ENCODE measurements at regions not wholly inside any gene's neighbourhood (a gene's known extent, or its start where the extent isn't known, plus 50 kb on each side); places are given as distances from the start of the nearest gene placed in this dataset.

DNA sequence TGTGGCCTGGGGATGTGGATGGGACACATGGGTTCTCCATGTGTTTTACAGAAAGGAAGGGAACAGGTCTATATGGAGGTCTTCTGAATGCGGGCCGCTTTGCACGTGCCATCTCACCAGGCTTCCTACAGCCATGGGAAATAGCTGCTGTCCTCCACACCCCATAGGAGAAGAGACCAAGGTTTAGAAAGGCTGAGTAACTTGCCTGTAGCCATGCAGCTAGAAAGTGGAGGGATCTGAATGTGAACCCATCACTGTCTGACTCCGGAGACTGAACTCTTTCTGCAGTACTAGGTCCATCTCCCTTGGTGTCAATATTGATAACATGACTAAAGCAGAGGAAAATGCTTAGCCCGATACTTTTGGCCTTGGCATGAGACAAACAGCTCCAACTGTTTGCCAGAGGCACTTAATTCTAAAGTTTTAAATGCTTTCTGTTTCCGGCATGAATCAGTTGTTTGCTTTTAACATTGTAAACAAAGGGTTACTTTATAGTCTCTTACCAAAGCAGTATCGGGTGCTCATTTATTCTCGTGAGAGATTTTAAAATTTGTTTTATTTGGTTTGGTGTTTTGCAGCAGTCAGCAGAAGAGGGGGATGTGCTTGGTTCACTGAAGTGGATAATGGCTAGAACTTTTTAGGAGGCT is 64.8 kb upstream of the LOXL4 start:
- no peak for DNase-seq (ENCODE audit: low read depth in 4 of 4, low spot score in 2 of 4)

DNA sequence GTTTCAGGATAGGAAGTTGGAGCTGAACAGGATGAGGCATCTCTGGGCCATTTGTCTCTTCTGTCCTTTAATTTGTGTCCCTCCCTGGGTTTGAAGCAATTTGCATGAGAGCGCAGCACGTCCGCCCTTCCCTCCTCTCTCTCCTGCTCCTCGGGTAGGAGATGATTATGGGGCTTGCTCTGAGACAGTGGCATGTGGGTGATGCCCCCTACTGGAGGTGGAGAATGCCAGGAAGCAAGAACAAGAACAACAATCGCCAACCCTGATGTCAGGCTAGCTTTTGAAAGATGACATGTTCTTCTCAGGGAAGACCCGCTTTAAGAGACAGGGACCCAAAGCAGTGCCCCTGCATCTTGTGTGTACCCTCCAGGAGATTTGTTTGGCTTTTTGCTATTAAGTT is 63.9 kb upstream of the LOXL4 start:
- DNase-seq (ENCODE audit: low read depth in 4 of 4, low spot score in 2 of 4): no peak

DNA sequence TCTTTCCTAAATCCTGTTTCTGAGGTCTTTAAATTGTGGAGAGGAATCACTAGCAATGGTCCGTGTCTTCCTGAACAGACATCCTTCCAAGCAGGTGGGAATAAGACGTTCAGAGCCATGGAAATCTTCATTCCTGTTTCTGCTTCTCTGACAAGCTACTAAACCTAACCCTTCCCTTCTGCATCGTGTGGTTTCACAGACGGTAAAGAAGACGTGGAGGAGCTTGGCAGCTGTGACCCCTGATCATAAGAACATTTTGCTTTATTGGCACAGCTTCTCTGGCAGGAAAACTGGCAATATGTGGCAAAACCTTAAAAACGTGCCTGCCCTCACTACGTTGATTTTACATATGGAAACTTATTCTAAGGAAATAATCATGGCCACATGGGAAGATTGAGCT is 63.0 kb upstream of the LOXL4 start:
- DNase-seq (ENCODE audit: low read depth in 4 of 4, low spot score in 2 of 4): no peak

DNA sequence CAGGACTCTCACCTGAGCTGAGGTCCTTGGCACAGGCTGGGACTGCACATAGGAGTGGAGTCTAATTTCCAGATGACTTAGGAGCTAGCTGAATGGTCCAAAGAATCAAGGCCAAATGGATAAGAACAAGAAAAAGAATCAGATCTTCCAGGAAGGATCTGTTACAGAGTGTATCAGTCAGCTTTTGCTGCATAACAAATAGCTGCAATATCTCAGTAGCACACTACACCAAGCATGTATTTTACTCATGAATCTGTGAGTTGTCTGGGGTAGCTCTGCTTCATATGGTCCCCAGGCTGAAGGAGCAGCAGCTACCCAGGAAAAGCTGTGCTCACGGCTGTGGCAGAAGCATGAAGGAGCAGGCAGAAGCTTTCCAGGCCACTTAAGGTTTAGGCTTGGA is 60.6 kb upstream of the LOXL4 start:
- DNase-seq (ENCODE audit: low read depth in 4 of 4, low spot score in 2 of 4): no peak

DNA sequence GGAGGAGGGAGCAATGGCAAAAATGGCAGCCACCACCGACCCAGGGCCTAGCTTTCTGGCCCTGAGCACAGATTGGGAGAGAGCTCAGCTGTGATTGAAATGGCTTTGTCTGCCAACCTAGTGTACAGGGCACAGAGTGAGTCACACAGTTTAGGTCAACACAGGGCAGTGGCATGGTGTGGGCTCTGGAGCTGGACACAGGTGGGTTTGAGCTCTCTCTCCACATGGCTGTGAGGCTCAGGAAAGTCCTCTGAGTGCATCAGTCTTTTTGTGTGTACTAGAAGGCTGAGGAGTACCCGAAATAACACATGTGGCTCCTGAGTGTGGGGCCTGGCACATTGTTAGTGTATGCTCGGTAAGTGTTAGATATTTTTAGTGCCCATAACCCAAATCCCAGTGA is 60.2 kb upstream of the LOXL4 start:
- no peak for DNase-seq (ENCODE audit: low read depth in 4 of 4, low spot score in 2 of 4)

DNA sequence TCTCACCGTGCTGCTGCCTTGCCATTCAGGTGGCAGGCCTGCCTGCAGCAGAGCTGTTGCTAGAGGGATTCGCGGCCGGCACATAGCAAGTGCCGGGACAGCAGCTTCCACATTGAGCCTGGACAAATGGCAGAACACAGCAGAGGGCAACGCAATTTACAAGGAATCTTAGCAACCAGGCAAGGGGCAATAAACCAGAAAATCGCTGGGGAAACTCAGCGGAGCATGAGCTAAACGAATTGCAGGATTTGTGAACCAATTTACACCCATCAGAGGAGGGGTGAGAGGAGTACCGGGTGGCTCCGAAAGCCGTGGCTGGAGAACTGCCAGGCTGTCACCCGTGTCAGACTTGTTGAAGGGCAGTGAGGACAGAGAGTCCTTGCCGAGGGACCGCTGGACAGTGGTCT is 58.6 kb upstream of the LOXL4 start:
- peak in 1 of 4 donors; percentile 53 for DNase-seq (ENCODE audit: low read depth in 4 of 4, low spot score in 2 of 4)

DNA sequence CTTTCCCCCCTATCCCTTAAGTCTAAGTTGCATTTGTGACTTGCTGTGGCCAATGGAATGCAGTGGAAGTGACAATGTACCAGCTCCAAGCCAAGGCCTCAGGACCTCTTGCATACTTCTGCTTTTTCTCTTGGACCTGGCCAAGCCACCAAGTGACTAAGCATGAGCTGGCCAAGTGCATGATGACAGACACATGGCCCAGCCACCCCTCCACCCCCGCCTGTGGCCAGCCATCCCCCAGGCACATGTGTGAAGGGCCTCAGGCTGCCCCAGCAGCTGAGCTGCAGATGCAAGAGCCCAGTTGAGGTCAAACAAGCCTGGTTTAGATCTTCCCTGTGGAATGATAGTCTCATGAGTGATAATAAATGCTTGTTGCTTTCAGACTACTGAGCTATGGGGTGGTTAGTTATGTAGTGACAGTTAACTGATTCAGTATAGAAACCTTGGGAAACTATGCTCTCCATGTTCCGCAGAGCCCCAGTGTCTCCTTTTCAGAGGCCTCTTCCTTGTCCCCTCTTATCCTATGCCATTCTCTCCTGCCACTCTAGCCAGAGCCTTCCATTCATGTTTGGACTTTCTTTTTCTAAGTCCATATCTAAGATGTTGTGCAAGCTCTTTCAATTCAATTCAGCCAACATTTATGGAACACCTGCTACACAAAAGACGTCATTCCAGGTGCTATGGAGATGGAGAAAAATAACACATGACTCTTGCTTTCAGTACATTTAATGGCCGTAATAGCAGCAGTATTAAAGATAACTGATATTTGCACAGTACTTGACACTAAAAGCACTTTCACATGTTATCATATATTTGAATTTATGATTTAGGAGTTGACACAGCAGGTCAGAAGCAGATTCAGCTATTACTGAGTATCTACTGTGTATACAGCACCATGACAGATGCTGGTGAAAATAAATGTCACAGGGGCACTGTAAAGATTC is 55.5 kb upstream of the LOXL4 start:
- DNase-seq (ENCODE audit: low read depth in 4 of 4, low spot score in 2 of 4): no peak

DNA sequence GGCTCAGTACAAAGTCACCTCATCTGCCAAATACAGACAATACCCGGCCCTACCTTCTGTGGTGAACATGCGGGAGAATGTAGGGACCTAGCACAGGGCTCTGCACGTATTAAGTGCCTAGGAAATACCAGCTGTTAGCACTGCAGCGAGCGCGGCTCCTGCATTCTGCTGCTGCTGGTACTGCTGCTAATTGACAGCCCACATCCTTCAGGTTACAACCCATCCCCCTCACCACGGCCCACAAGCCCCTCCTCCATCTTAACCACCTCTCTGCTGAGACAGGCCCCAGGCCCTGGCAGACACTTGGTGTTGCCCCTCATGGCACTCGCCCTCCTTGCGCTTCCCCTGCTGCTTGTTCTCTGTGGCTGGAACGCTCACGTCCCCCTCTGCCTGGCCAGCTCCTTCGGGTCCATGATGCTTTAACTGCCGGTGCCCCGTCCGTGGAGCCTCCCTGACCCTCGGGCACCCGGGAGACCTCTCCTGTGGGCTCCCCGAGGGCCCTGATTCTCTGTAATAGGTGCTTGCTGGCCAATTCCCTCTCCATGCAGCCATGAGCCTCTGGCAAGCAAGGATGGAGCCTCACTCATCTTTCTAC is 53.3 kb upstream of the LOXL4 start:
- no peak for DNase-seq (ENCODE audit: low read depth in 4 of 4, low spot score in 2 of 4)

DNA sequence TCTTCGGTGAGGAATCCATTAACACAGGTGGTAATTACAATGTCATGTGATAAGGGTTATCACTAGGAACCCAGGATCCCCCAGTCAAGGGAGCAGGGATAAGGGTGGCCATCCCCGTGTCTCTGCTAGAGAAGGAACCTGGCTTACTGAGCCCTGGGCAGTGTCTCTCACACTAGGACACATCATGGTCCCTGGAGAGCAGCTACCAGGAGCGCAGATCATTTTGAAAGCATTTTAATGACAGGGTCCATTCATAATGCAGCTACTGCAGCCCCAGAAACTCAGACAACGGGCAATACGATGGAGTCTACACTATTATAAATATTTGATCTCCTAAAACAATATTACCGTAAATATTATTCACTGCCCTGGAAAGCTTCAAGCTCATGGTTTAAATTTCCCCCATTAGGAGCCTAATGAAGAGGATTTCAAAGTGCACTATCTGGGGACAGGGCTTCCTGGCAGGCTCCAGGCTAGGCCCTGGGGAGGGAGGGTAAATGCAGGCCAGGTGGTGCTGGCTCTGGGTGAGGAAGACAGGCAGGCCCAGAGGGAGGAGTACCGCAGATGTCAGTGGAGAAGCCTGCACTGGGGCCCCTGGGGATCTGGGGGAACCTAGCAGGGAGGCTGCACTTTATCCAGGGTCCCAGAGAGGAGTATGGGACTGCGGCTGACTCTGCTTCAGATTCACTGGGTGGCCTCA is 52.6 kb upstream of the LOXL4 start:
- no peak for DNase-seq (ENCODE audit: low read depth in 4 of 4, low spot score in 2 of 4)

DNA sequence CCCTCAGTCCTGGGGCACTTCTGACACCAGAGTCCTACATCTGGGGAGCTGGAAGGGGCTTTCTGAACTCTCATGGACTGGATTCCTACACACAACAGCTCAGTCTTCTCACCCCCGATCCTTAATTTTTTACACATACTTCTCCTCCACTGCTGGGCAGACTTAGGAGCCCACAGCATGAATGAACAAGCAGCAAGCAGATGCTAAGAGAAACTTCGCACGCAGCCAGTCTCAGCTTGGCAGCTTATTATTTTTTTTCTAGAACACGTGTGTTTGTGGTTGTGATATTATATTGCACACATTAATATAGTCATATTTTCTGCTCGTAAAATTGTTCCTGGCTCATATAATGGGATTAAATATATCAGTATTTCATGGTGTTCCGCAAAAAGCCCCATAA is 50.9 kb upstream of the LOXL4 start:
- DNase-seq (ENCODE audit: low read depth in 4 of 4, low spot score in 2 of 4): no peak
